GM19043 (cell line): ENCODE measurements at regions not wholly inside any gene's neighbourhood (a gene's known extent, or its start where the extent isn't known, plus 50 kb on each side); places are given as distances from the start of the nearest gene placed in this dataset.
"Not testable (repeated sequence)": the region's sequence is repeated elsewhere in the genome, so short reads cannot be mapped to it uniquely, and the experiment has no call there.

Experiments
- ATAC-seq: cut with Tn5 transposase; IDR thresholded peaks from one replicate; pipeline ENCODE4 v1.9.1; 2021; ENCODE audit warnings: low read depth; ENCODE audit not compliant: unreplicated experiment

DNA sequence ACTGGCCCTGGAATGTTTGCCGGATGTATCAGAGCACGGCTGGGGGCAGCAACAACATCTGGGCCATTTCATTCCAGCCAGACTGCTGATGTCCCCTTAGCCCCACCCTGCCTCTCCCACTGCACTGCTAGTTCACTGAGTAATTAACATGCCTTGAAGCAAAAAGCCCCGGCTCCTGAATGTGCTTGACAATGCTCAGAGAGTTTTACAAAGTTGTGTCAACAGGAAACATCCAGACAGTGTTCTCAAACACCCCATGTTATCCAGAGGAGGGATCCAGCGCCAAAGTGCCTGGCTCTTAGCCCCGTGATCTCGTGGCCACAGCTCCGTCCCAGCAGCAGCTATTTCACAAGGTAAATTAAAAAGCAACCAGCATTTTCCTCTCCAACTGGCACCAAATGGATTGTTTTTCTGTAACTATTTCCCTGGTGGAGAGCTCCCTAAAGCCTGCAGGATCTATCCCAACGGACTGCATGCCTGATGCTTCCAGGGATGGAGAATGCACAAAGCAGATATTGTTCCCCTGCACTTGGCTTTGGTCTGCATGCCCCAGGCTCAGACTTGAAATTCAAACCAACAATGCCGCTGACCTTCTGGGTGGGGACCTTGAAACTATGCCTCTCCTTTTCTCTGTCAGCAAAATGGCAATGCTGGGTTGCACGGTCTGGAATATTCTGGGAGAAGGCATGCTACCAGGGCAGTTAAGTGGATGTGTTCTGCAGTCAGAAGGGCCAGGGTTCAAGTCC lies 115.6 kb upstream of the CDH5 start:
- no peak for ATAC-seq

DNA sequence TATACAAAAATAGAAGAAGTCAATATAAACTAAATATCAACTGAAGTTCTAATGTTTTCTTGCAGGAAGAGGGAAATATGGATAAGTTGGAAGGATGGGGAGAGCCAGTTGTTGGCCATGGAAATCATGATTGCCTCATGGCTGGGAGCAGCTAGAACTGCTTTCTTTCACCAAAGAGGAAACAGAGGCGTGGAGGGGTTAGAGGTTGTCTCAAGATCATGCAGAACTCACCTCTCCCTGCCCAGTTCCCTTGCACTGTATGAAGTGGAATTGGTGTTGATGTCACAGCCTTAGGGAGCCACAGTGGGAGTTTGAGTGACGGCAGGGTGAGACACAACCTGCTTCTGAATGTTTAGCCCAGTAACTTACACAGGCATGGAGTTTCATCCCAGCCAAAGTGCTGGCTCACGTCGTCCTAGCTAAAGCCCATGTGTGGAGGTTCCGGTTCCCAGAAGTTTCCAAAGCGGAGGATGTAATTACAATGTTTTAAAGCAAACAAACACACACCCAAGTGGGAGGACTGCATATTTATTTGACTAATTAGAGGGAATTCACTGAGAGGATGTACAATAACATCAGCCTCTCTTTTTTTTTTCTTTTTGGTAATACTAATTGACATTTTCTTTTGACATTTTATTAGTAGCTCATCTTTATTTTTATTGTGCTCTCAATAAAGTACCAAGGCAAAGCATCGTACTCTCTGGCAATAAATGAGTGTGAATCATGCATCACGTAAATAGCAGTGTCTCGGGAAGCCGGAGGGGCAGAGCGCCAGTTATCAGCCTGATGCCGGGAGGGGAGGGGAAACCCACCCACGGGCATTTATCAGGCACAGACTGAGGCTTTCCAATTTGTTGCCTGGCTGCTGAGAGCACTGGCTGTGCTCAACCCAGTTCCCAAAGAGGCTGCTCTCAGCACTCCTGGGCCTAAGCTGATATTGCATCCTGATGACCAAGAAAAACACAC lies 118.7 kb upstream of the CDH5 start:
- no peak for ATAC-seq

DNA sequence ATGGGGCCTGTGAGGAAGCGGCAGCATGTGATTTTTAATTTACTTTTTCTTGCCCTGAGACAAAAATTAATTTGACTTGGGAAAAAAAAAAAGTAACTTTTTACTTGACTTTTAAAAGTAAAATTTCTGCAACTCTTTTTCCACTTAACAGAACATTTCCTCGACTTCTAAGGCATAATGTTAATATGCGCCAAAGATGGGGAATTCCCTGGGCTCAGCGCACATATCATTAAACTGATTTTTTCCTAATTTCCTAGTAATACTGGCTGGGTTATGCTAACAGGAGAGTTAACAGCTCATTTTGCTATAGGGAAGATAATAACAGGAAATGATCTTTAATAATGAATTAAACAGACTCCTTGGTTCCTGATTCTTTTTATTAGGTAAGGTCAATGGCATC lies 120.6 kb upstream of the CDH5 start:
- no peak for ATAC-seq

DNA sequence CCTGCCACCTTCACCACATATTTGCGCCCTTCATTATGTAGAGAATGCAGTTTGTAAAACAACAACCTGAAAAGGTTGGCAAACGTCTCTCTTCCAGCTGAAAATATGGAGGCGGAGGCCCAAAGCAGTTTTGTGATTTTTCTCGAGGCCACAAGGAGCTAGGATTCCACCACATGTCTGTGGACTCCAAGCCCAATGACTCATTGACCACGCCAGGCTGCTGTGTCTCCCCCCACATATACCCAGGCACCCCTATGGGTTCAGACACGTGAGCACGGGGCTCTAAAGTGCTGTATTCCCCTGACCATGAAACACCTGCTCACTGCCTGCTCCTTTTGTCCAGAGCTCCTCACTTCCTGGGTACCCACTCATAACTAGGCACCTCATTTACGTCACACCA lies 121.4 kb upstream of the CDH5 start:
- no peak for ATAC-seq

DNA sequence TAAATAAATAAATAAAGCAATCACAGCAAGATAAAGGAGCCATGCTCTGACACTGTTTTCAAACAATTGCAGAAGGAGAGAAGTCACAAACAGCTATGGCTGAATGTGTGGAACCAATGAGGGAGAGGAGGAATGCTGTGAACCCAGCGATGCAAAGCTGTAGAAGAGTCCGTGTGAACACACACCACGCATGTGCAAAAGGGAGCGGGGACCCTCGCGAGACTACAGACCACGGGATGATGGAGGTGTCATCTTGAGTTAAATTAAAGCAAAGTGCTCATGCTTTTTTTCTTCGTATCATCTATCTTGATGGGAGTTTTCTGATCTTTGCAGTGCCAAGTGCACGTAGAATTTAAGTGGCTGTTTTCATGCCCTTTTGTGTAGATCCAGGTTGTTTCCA lies 123.8 kb upstream of the CDH5 start:
- ATAC-seq: no peak

DNA sequence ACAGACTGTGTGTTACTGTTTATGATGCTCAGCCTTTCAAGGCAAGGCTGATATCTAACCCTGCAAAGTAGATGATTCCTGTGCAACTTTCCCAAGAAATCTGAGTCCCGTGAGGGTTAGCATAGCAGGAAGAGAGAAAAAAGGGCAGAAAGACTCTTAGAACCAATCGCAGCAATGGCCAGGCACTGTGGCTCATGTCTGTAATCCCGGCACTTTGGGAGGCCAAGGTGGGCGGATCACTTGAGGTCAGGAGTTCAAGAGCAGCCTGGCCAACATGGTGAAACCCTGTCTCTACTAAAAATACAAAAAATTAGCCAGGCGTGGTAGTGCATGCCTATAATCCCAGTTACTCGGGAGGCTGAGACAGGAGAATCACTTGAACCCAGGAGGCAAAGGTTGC lies 124.3 kb upstream of the CDH5 start:
- ATAC-seq: not testable (repeated sequence)

DNA sequence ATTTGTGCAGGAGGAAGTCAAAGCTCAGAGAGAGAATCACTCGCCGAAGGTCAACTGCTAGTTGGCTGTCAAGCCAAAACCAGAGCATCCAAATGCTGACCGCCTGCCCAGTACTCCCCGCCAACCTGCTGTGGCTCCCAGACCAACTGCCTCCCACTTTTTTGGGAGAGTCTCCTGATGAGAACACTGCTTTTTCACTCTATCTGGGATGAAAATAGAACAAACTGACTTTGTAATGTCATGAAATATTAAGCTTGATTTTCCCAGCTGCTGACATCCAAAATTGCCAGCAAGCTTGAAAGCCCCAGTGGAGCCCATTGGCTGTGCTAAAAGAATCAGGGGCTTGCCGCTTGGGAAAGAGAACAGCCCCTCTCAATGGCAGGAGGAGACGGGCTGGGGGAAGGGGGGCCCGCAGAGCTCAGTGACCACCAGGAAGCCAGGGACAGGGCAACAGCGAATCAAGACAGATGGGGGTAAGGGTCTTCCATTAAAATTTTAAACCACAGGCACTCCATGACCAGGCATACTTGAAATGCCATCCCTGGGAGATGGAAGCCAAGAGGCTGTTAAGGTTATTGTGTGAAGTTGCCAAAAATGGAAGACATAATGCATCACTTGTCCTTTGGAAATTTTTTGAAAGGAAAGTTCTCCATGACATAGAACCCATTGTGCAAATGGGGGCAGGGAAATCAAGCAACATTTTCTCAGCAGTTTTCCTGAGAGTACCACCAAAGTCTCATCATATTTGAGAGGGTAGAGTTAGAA lies 125.7 kb upstream of the CDH5 start:
- no peak for ATAC-seq

DNA sequence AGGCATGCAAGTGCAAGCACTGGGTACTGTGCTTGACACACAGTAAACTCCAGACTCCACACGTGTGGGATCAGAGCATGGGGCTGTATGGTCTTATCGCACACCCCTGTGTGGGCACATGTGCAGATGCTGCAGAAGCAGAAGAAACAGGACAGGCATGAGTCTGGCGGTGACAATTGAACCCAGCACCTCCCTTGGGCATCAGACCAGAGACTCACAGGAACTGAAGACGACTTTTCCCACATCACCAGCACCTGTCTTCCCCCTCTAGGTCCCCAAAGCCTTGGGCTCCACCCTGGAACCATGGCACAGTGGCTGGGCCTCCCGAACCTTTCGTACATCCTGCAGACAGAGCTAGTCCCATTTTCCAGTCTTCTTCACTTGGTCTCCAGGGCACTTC lies 126.4 kb upstream of the CDH5 start:
- ATAC-seq: no peak

DNA sequence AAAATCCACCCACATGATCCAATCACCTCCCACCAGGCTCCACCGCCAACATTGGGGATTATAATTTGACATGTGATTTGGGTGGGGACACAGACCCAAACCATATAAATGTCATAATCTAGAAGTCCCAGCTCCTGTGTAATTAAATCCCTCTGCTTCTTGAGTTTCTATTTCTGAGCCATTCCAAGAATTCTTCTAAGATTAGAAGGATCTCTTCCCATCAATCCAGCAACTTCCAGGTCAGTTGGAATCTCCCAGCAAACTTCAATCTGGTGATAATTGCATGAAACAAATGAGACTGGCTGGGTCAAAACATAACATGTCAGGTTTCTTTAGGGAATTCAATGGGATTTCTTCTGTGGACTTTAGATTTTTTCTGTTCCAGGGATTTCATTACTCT lies 127.8 kb upstream of the CDH5 start:
- no peak for ATAC-seq

DNA sequence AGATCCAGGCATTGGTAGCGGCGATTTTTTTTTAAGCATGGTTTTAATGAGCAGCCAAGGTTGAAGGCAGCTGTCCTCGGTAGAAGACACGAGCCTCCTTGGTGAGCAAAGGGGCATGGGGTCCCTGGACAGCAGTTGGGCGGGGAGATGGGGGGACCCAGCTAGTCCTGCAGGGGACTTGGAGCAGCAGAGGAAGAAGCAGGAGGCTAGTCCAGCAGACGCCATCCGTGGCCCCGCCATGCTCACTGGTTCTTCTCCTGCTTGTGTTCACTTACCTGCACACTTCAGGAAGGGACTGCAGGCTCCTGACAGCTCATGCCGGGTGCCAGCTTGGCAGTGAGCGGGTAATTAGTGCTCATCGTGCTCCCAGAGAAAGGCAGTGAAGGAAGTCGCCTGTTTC lies 130.2 kb upstream of the CDH5 start:
- no peak for ATAC-seq

DNA sequence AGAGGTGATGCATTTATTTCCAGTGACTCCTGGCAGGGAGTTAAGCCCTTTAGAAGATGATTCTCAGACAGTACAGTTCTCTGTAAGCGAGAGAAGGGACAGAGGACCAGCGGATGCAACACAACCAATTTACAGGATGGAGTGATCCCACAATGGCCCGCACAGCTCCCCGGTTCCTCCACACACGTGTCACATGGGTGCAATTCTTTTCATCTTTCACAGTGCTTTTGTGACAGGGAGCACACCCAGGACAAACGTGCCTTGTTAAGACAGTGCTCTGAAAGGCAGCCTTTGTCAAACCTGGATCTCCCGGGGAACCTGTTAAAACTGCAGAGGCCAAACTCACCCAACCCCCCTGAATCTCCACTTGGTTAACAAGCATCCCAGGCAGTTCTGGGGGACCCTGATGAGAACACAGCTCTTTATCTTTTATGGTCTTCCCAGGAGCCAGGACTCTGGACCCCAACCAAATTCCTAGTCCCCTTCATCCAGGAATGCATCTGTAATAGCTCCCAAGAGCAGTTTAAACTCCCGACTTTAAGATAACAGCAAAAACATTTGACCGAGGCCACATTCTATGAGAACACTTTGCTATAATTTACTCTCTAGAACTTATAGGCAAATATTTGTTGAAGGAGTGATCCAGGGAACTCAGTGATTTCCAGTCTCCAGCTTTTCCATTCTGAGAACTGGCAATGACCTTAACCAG lies 134.9 kb upstream of the CDH5 start:
- ATAC-seq: no peak

DNA sequence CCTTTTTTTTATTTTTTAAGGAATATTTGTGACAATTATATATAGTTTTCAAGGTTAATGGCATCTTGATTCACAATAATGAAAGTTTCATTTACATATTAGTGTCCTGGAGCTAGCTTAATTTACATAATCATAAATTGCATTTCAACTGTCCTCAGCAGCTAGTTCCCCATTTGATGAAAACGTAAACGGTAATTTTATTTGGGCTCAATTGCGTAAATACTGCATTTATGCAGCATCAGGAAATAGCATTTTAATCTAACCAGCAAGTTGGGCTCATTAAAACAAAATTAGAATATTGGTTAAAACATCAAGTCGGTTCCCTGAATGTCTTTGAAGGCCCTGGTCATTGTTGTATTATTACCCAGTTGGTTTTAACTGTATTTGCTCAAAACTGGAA lies 136.8 kb upstream of the CDH5 start:
- no peak for ATAC-seq

DNA sequence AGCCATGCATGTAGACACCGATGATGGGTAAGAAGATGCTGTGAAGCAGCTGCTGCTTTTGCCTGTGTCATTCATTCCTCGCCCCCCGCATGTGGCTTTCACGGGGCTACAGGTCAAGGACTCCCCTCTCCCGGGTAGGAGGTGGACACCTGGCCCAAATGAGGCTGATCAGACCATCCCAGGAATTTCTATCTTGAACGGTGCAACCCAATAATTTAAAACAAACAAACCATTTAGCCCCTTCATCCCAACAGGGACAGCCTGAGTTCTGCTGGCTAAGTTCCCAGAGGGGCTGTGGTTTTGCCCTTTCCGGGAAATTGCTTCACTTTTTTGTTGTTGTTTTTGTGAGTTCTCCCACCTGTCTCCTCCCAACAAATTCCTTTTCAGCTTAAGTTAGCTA lies 137.7 kb upstream of the CDH5 start:
- ATAC-seq: no peak

DNA sequence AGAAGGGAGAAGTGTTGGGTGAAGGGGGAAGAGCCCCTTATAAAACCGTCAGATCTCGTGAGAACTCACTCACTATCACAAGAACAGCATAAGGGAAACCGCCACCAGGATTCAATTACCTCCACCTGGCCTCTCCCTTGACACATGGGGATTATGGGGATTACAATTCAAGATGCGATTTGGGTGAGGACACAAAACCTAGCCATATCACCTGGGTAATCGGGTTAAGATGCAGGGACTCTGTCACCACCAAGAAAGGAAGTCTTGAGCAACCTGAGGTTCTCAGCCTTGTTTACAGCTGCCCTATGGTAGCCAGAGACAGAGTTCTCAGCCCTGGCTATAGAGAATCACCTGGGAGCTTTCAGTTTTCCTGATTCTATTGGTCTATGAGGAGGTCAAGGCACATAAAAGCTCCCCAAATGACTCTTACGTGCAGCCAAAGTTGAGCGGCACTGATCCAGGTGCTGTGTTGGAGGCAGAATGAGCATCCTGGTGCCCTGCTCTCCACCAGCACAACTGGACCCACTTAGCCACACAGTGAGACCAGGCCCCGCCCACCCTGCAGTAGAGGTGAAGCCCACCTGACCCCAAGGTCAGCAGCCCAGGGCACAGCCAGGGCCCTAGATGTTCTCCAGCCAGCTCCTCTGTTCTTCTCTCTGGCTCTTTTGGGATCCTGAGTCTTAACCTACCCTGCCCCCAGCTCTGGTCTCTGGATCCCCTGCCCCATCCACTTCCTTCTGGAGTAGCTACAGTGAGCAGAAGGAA lies 138.5 kb upstream of the CDH5 start:
- ATAC-seq: no peak

DNA sequence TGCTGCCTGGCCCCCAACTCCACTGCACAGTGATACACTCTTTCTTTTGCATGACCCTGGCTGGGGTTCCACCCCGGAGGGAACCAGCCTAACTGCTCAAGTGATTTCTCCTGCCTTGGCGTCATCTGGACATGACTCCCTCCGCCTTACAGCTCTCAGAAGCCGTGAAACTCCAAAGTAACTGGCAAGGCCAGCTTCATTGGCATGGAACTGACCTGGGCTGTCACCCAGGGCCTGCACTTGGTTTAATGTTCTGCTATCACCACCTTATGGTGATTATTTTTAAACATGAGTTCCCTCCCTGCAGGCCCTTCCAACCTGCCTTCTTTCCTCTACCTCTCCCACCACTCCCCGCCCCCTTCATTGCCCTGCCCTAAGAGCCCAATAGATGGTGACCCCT lies 139.7 kb upstream of the CDH5 start:
- ATAC-seq: no peak

DNA sequence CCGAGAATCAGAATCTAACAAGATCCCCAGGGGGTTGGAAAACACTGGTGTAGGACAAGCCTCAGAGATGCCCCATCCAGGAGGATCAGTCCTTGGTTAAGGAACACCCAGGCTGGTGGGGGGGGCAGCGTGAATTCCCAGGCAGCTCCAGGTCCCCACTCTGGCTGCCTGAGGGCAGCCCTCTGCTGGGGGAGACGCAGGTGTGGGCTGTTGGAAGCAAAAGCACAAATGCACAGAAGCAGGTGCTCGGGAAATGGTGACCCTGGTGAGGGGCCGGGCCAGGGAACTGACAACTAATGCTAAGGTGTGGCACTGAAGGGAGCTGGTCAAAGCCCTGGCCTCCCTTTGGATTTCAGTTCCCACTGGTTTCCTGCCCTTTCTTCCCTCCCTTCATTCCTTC lies 140.8 kb upstream of the CDH5 start:
- ATAC-seq: no peak

DNA sequence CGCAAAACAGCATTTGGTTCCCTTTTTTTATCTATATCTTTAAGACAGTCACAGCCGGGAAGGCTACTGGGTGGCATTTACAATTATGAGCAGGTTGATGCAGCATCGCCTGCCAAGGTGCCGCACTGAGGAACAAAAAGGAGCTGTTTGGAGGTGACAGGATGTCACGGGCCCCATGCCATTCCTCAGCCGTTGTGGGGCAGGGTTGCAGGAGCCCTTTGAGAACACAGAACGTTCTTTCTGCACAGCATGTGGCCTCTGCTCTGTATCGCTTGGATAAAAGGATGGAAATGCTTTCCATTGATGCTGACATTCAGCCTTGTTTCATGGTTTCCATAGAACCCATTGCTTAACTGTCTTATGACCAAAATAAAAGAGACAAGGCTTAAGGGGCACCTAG lies 141.9 kb upstream of the CDH5 start:
- ATAC-seq: no peak

DNA sequence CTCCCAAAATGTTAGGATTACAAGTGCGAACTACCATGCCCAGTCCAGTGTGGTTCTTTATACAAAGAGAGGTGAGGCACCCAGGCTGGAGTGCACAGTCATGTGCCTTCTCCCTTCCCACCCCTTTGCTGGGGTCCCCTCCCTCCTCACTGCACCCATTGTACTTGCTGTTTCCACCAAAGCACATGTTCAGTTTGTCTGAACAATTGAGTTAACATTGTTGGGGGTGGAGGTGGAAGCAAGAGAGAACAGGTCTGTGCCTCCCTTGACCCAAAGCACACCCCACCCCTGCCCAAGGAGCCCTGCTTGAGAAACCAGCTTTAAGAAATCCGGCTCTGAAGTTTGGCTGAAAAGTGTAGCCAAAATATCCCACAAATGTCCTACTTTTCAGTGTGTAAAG lies 142.3 kb upstream of the CDH5 start:
- ATAC-seq: no peak

DNA sequence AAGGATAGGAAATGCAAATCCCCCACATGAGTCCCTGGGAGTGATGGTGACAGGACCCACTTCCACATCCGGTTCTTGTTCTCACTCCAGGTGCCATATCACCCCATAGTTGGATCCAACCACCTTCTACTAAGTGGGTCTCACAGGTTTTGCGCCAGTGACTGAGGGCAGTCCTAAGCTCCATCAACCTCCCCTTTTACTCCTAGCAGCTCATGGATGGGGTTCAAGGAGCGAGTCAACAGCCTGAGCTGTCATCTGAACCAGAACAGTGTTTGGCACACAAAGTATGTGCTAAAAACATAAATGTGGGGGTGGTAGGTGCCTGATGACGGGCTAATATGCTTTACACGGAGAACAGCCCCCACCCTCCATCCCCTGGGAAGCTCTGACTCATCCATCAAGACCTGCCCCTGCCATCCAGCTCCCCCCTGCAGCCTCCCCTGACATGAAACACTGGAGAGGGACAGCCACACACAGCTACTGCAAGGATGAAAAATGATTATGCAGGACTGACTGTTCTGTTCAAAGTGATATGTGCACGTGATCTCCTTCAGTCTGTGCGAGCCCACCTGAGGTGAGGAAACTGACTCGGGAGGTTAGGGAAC lies 143.2 kb upstream of the CDH5 start:
- ATAC-seq: no peak
